HepG2 (cell line): ENCODE measurements at regions not wholly inside any gene's neighbourhood (a gene's known extent, or its start where the extent isn't known, plus 50 kb on each side); places are given as distances from the start of the nearest gene placed in this dataset.

Source experiments
- ATAC-seq: fragments of 200-7000 bp; cut with Tn5 transposase; 3 replicates; pipeline ENCODE4 v1.9.1; 2020; ENCODE audit warnings: mild to moderate bottlenecking, moderate library complexity
- BruUV-seq: library from RNA; stranded (reverse); fragments of 400-500 nt; replicated peaks from 2 replicates; lab custom pipeline; 2021; lab: Mats Ljungman, UMichigan
- CTCF ChIA-PET: fragments of 300-600 bp; formaldehyde crosslinking; extraction: SDS; loops from one replicate; lab custom pipeline; 2021; ENCODE audit warnings: low total read pairs, inconsistent platforms, low intra/inter-chr PET ratio; lab: Yijun Ruan, JAX
- POLR2A ChIA-PET: fragments of 350-600 bp; sonication (Branson Sonifier 250); formaldehyde crosslinking; loops from one replicate; lab custom pipeline; 2020; ENCODE audit warnings: antibody characterized with exemption, inconsistent platforms; lab: Yijun Ruan, JAX
- DNase-seq: peaks from one replicate; pipeline ENCODE4 v3.0.0-alpha.2; 2015; ENCODE audit warnings: low spot score
- FAIRE-seq: peaks from 3 replicates; lab custom pipeline; 2011; peaks lifted over from hg19 to GRCh38; lab: Jason Lieb, UNC
- H2AFZ ChIP-seq: one replicate; pipeline ENCODE4 v1.6.1; 2011; ENCODE audit warnings: low read length, inconsistent platforms
- H3K27ac ChIP-seq: fragments of 300-600 bp; 3 replicates; pipeline ENCODE4 v1.8.0; 2011; ENCODE audit warnings: mixed run types, mild to moderate bottlenecking, mixed read lengths, low read length, inconsistent platforms; ENCODE audit not compliant: insufficient read depth; ENCODE audit errors: extremely low read length
- H3K27me3 ChIP-seq, 2 experiments: fragments of 200-600 bp in 1 of 2; 2 replicates in 1 of 2; 3 replicates in 1 of 2; pipeline versions ENCODE4 v1.6.0 to v1.8.0; 2011; ENCODE audit warnings: low read length in 2 of 2, mild to moderate bottlenecking in 2 of 2, moderate library complexity in 2 of 2, inconsistent platforms in 1 of 2; ENCODE audit not compliant: insufficient read depth in 2 of 2, control insufficient read depth in 1 of 2
- H3K36me3 ChIP-seq, 2 experiments: fragments of 200-600 bp in 1 of 2; replicated peaks in 1 of 2; 2 replicates in 1 of 2; 3 replicates in 1 of 2; pipeline versions ENCODE4 v1.5.1 to v1.8.0; 2011; ENCODE audit warnings: low read length in 2 of 2, inconsistent platforms in 1 of 2; ENCODE audit not compliant: insufficient read depth in 2 of 2, control insufficient read depth in 1 of 2
- H3K4me1 ChIP-seq: 2 replicates; pipeline ENCODE4 v1.5.1; 2012; ENCODE audit warnings: low read length, inconsistent platforms; ENCODE audit not compliant: insufficient read depth
- H3K4me2 ChIP-seq: 2 replicates; pipeline ENCODE4 v1.6.0; 2011; ENCODE audit warnings: low read depth, low read length, inconsistent platforms
- H3K4me3 ChIP-seq, 3 experiments: fragments of 200-600 bp in 1 of 3; sonication (generic), shearing (Covaris generic) in 1 of 3; replicated peaks in 1 of 3; 2 replicates each; pipeline ENCODE4 v1.5.1; 2011 to 2016; ENCODE audit warnings: low read length in 3 of 3, inconsistent platforms in 2 of 3, low read depth in 2 of 3, mild to moderate bottlenecking in 2 of 3, control low read depth in 1 of 3, mixed read lengths in 1 of 3; ENCODE audit not compliant: insufficient read depth in 1 of 3
- H3K79me2 ChIP-seq: one replicate; pipeline ENCODE4 v1.6.1; 2011; ENCODE audit warnings: low read length, inconsistent platforms; ENCODE audit not compliant: insufficient read depth
- H3K9ac ChIP-seq: 2 replicates; pipeline ENCODE4 v1.6.0; 2011; ENCODE audit warnings: mild to moderate bottlenecking, low read depth, low read length, inconsistent platforms; ENCODE audit not compliant: insufficient read depth
- H3K9me3 ChIP-seq: 2 replicates; pipeline ENCODE4 v1.5.1; 2012; ENCODE audit warnings: mild to moderate bottlenecking, low read length
- H4K20me1 ChIP-seq: 2 replicates; pipeline ENCODE4 v1.6.0; 2011; ENCODE audit warnings: inconsistent platforms, mild to moderate bottlenecking, low read length, moderate library complexity; ENCODE audit not compliant: insufficient read depth
- ATF3 ChIP-seq: sonication (generic); formaldehyde crosslinking; IDR thresholded peaks from 2 replicates; pipeline ENCODE4 v1.4.0; 2020; ENCODE audit warnings: missing genetic modification reagents
- GABPB1 ChIP-seq: IDR thresholded peaks from 2 replicates; pipeline ENCODE4 v1.6.1; 2016; ENCODE audit warnings: mild to moderate bottlenecking, missing genetic modification reagents, moderate library complexity, missing compliant biosample characterization
- KDM5A ChIP-seq: fragments of 200-600 bp; sonication (generic); IDR thresholded peaks from 2 replicates; pipeline ENCODE4 v1.7.0; 2018; ENCODE audit warnings: antibody characterized with exemption, mild to moderate bottlenecking, low read length, borderline replicate concordance
- MAFF ChIP-seq: IDR thresholded peaks from 2 replicates; pipeline ENCODE4 v1.6.1; 2011; ENCODE audit warnings: low read depth, low read length, improper control_type of control experiment
- MEF2D ChIP-seq: sonication (generic); formaldehyde crosslinking; IDR thresholded peaks from 2 replicates; pipeline ENCODE4 v1.5.1; 2020; ENCODE audit warnings: mild to moderate bottlenecking, missing genetic modification reagents
- SIN3A ChIP-seq: IDR thresholded peaks from 2 replicates; pipeline ENCODE4 v1.6.1; 2011; ENCODE audit warnings: low read depth, mild to moderate bottlenecking, control low read depth, low read length, borderline replicate concordance
- TERF1 ChIP-seq: sonication (generic); formaldehyde crosslinking; IDR thresholded peaks from 2 replicates; pipeline ENCODE4 v1.8.0; 2022; ENCODE audit warnings: mild to moderate bottlenecking, missing genetic modification reagents, moderate library complexity
- TFAP4 ChIP-seq: sonication (generic); IDR thresholded peaks from 2 replicates; pipeline ENCODE4 v1.6.1; 2016; ENCODE audit warnings: low read depth, borderline replicate concordance
- ZBED4 ChIP-seq: sonication (generic); formaldehyde crosslinking; IDR thresholded peaks from 2 replicates; pipeline ENCODE4 v1.4.0; 2020; ENCODE audit warnings: missing genetic modification reagents, borderline replicate concordance
- ZBTB37 ChIP-seq: sonication (generic); formaldehyde crosslinking; IDR thresholded peaks from 2 replicates; pipeline ENCODE4 v1.4.0; 2020; ENCODE audit warnings: mild to moderate bottlenecking, missing genetic modification reagents
- ZFP37 ChIP-seq: sonication (generic); formaldehyde crosslinking; IDR thresholded peaks from 2 replicates; pipeline ENCODE4 v1.4.0; 2020; ENCODE audit warnings: missing genetic modification reagents, borderline replicate concordance
- ZMYM3 ChIP-seq: sonication (generic); formaldehyde crosslinking; IDR thresholded peaks from 2 replicates; pipeline ENCODE4 v1.5.1; 2020; ENCODE audit warnings: mild to moderate bottlenecking, missing genetic modification reagents
- ZNF644 ChIP-seq: IDR thresholded peaks from 2 replicates; pipeline ENCODE4 v1.6.1; 2016; ENCODE audit warnings: low read depth
- ZXDC ChIP-seq: sonication (generic); formaldehyde crosslinking; IDR thresholded peaks from 2 replicates; pipeline ENCODE4 v1.5.0; 2020; ENCODE audit warnings: mild to moderate bottlenecking, missing genetic modification reagents
- WGBS: methylation state at CpG from one replicate; pipeline ENCODE4 v1.1.6; 2017; ENCODE audit warnings: low lambda C conversion rate; 5-methylcytosine and 5-hydroxymethylcytosine counted together
- in situ Hi-C: cut with HindIII; loops from 2 replicates; pipeline ENCODE4 v1.10.0; 2017; ENCODE audit warnings: low pct_unique_long_range_greater_than_20kb; ENCODE audit not compliant: extremely low pct_ligation_motif_present
- intact Hi-C: fragments of 100-400 bp; cut with micrococcal nuclease; formaldehyde crosslinking; loops from one replicate; pipeline ENCODE4 v1.10.0; 2022; ENCODE audit not compliant: unreplicated experiment

- WGBS: 36% methylated on average over 1 of the region's 1 CpG
- Histone ChIP-seq H3K4me3 (no peak overlapping the region), H4K20me1 (no peaks in the 10 kb centered on the region), H3K9ac (no peak overlapping the region), H3K4me2 (no peak overlapping the region), H2AFZ (no peak overlapping the region), H3K9me3 (no peaks in the 10 kb centered on the region), H3K27ac (no peak overlapping the region), H3K4me1 (no peaks in the 10 kb centered on the region), H3K36me3 (no peaks in the 10 kb centered on the region), H3K27me3 (no peaks in the 10 kb centered on the region), H3K79me2 (no peaks in the 10 kb centered on the region)
- in situ Hi-C loops (no loop called here), intact Hi-C loops (no loop called here)
- ChIA-PET POLR2A (no interaction called here), CTCF (interaction anchor here (1.2 to 2.6 kb wide), 2 partner anchors 265 to 594 kb away, joined by 4 to 18 read pairs; no protein-coding TSS in a partner anchor)
- no peak for DNase-seq
- FAIRE-seq: no peak
- ATAC-seq: no peak
- BruUV-seq: no TSS peak
- no peak for TF ChIP-seq ZNF644
- TF ChIP-seq MEF2D (CRISPR knock-in tag): no peak
- TF ChIP-seq SIN3A: no peak
- no peak for TF ChIP-seq GABPB1 (CRISPR knock-in tag)
- TF ChIP-seq ZMYM3 (CRISPR knock-in tag): no peak
- no peak for TF ChIP-seq ZBED4 (CRISPR knock-in tag)
- no peak for TF ChIP-seq TERF1 (CRISPR knock-in tag)
- TF ChIP-seq ZXDC (CRISPR knock-in tag): no peak
- TF ChIP-seq ZFP37 (CRISPR knock-in tag): no peak
- no peak for TF ChIP-seq ATF3 (CRISPR knock-in tag)
- no peak for TF ChIP-seq MAFF
- no peak for TF ChIP-seq KDM5A
- no peak for TF ChIP-seq ZBTB37 (CRISPR knock-in tag)
- no peak for TF ChIP-seq TFAP4
Observed at GRCh38 chr4:170854097-170854496, 764.3 kb upstream of the AADAT start.
